T-helper 1 cell treated with Interleukin-12 subunit alpha and Interleukin-12 subunit beta and Interleukin-4 antibody, amounts not matched to agents 30 μg/mL and 1 μg/mL, for 36 hours (primary cell): ENCODE measurements at regions not wholly inside any gene's neighbourhood (a gene's known extent, or its start where the extent isn't known, plus 50 kb on each side); places are given as distances from the start of the nearest gene placed in this dataset.

Source experiments
- H3K27ac Mint-ChIP-seq: one replicate; pipeline ENCODE4 v1.8.0; 2021; ENCODE audit warnings: mild to moderate bottlenecking, mixed read lengths
- H3K27me3 Mint-ChIP-seq: one replicate; pipeline ENCODE4 v1.8.0; 2021; ENCODE audit warnings: low read depth, mixed read lengths
- H3K36me3 Mint-ChIP-seq: one replicate; pipeline ENCODE4 v1.8.0; 2021; ENCODE audit warnings: low read depth, mixed read lengths
- H3K4me1 Mint-ChIP-seq: one replicate; pipeline ENCODE4 v1.8.0; 2021; ENCODE audit warnings: low read depth, mixed read lengths
- H3K4me3 Mint-ChIP-seq: one replicate; pipeline ENCODE4 v1.8.0; 2021; ENCODE audit warnings: mild to moderate bottlenecking, moderate library complexity, mixed read lengths
- H3K9me3 Mint-ChIP-seq: one replicate; pipeline ENCODE4 v1.8.0; 2021; ENCODE audit warnings: mixed read lengths

DNA sequence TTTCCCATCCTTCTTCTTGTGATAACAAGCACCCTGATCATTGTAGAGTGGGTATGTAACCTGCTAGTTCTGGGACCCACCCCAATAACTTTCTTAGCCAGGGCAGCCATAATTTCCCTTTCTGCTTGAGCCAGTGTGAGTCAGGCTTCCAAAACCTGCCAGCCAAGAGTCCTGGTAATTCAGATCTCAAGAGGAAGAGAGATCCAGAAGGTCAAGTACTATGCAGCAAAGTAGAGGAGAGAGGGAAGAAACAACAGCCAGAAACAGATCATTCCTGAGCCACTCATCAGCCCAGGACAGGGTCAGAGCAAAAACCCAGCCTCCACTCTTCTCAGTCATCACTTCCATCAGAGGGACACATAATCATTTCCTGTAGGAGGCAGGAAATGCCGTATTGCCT lies 182.0 kb downstream of the DICER1 start:
- no peaks in the 10 kb centered on the region for H3K27me3 Mint-ChIP-seq

DNA sequence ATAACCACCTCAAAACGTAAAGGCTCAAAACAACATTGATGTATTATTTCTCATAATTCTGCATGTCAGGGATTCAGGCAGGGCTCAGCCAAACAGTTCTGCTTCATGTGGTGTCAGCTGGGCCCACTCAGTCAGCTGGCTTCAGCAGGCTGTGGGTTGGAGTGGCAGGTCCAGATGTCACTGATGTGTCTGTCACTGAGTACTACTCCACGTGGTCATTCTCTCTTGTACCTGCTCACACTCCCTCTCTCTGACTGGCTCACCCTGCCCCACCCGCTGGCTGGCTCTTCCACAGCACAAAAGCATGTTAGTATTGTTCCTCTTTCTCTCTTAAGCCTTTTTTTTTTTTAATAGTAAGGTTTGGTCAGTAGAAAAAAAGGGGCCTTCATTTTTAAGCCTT lies 182.4 kb downstream of the DICER1 start:
- Mint-ChIP-seq H3K4me3 (no peak overlapping the region), H3K27ac (no peak overlapping the region), H3K27me3 (no peaks in the 10 kb centered on the region), H3K36me3 (no peaks in the 10 kb centered on the region), H3K4me1 (no peaks in the 10 kb centered on the region), H3K9me3 (no peaks in the 10 kb centered on the region)

More for the DNA sequence above, 182.0 kb downstream of the DICER1 start:
- Mint-ChIP-seq H3K4me1 (no peaks in the 10 kb centered on the region), H3K9me3 (no peaks in the 10 kb centered on the region), H3K36me3 (no peaks in the 10 kb centered on the region), H3K4me3 (no peak overlapping the region), H3K27ac (no peak overlapping the region)

DNA sequence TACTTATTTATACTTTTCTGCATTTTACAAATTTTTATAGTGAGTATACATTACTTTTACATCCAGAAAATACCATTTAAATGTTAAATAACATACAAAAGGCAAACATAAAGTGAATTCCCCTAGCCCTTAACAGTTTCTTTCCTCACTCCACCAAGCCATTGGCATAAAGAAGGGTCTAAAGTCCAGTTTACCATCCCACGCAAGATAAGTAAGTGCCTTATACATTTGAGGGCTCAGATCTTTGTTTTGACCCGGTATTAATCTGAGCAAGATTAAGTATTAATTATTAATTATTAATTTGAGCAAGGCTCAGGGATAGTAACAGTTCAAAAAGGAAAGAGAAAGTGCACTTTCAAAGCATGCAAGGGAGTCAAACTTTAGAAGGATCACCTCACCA lies 182.9 kb downstream of the DICER1 start:
- Mint-ChIP-seq H3K27ac (no peak overlapping the region), H3K27me3 (no peaks in the 10 kb centered on the region), H3K36me3 (no peaks in the 10 kb centered on the region), H3K4me1 (no peaks in the 10 kb centered on the region), H3K9me3 (no peaks in the 10 kb centered on the region), H3K4me3 (no peak overlapping the region)

- H3K4me3 Mint-ChIP-seq, result no peak overlapping the region
- H3K36me3 Mint-ChIP-seq, result no peaks in the 10 kb centered on the region
- H3K27me3 Mint-ChIP-seq, result no peaks in the 10 kb centered on the region
- H3K4me1 Mint-ChIP-seq, result no peaks in the 10 kb centered on the region
- no peak overlapping the region for H3K27ac Mint-ChIP-seq
- H3K9me3 Mint-ChIP-seq, result no peaks in the 10 kb centered on the region
These were observed 185.6 kb downstream of the DICER1 start for GRCh38 chr14:94971750-94972149.

GRCh38 chr14:94970941-94971730 lies 186.2 kb downstream of the DICER1 start:
- Mint-ChIP-seq H3K36me3 (no peaks in the 10 kb centered on the region), H3K4me1 (no peaks in the 10 kb centered on the region), H3K27ac (no peak overlapping the region), H3K4me3 (no peak overlapping the region), H3K9me3 (no peaks in the 10 kb centered on the region), H3K27me3 (no peaks in the 10 kb centered on the region)

DNA sequence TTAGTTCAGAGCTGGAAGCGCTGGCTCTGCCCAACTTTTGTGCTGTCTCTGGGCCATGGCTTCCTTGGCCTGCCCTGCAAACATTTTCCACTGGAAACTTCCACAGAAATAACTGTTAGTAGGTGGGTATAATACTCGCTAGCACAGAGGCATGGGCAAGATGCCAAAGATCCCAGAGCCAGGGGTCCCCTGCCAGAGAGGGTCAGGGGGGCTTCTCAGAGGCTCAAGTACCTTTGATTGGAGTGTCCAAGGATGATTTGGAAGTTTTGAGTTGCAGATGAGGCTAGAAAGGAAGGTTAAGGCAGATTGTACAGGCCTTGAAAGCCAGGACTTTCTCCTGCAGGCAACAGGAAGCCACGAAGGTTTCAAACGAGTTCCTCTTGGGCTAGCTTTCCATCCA lies 187.6 kb downstream of the DICER1 start:
- H3K27ac Mint-ChIP-seq, result no peak overlapping the region
- H3K4me3 Mint-ChIP-seq, result no peak overlapping the region
- no peaks in the 10 kb centered on the region for H3K27me3 Mint-ChIP-seq
- no peaks in the 10 kb centered on the region for H3K36me3 Mint-ChIP-seq
- no peaks in the 10 kb centered on the region for H3K4me1 Mint-ChIP-seq
- no peaks in the 10 kb centered on the region for H3K9me3 Mint-ChIP-seq

GRCh38 chr14:94966868-94967267 lies 190.5 kb downstream of the DICER1 start:
- no peaks in the 10 kb centered on the region for H3K36me3 Mint-ChIP-seq
- no peaks in the 10 kb centered on the region for H3K9me3 Mint-ChIP-seq
- H3K4me3 Mint-ChIP-seq, result no peak overlapping the region
- H3K4me1 Mint-ChIP-seq, result no peaks in the 10 kb centered on the region
- H3K27ac Mint-ChIP-seq, result no peak overlapping the region
- H3K27me3 Mint-ChIP-seq, result no peaks in the 10 kb centered on the region

- Mint-ChIP-seq H3K9me3 (no peaks in the 10 kb centered on the region), H3K27me3 (no peaks in the 10 kb centered on the region), H3K36me3 (no peaks in the 10 kb centered on the region), H3K27ac (no peak overlapping the region), H3K4me1 (no peaks in the 10 kb centered on the region), H3K4me3 (no peak overlapping the region)
These were observed 191.0 kb downstream of the DICER1 start for GRCh38 chr14:94966344-94966743.

DNA sequence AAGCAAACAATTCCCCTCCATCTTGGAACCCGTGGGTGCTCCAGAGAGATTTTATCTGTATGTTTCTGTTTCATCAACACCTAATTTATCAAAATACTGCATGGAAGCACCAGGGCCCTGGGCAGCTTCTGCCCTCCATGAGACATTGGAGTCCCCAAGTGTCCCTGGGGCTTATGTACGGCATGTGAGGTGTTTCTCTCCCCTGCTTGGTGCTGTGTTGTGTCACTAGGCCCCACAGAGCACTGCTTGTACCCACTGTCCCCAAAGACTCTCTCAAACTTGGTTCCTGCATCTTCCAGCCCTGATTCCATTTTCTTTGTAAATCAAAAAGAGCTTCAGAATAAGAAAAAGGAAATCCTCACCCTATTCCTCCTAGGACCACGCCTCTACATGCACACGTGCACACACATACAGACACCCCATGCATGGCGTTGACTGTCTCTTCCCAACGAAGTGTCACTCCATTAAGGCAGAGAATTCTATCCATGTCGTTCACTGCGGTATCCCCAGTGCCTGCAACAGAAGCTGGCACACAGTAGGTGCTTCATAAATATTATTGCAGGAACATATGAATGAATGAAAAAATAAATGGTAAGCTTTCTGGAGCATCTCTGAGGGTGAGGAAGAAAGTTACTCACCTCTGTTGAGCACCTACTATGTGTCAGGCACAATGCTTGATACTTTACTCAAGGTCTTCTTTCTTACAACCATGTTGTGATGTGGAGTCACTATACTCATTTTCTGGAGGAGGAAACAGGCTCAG lies 191.6 kb downstream of the DICER1 start:
- no peaks in the 10 kb centered on the region for H3K36me3 Mint-ChIP-seq
- H3K9me3 Mint-ChIP-seq, result no peaks in the 10 kb centered on the region
- H3K4me3 Mint-ChIP-seq, result no peak overlapping the region
- no peak overlapping the region for H3K27ac Mint-ChIP-seq
- no peaks in the 10 kb centered on the region for H3K27me3 Mint-ChIP-seq
- H3K4me1 Mint-ChIP-seq, result no peaks in the 10 kb centered on the region

DNA sequence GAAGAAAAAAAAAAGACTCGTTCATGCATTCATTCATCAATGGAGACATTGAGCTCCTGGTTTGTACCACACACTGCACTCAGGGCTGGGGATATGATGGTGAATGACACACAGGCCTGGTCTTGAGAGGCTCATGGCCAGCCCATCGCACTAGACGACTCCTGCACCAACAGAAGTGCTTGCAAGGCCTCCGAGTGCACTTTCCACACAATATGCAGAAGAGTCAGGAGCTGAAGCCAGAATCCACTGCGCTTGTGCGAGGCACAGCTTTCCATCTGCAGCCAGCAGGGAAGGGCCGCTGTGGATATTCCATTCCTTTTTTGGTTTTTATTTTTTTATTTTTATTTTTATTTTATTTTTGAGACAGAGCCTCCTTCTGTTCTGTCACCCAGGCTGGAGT lies 192.4 kb downstream of the DICER1 start:
- Mint-ChIP-seq H3K4me3 (no peak overlapping the region), H3K9me3 (no peaks in the 10 kb centered on the region), H3K27ac (no peak overlapping the region), H3K36me3 (no peaks in the 10 kb centered on the region), H3K27me3 (no peaks in the 10 kb centered on the region), H3K4me1 (no peaks in the 10 kb centered on the region)

DNA sequence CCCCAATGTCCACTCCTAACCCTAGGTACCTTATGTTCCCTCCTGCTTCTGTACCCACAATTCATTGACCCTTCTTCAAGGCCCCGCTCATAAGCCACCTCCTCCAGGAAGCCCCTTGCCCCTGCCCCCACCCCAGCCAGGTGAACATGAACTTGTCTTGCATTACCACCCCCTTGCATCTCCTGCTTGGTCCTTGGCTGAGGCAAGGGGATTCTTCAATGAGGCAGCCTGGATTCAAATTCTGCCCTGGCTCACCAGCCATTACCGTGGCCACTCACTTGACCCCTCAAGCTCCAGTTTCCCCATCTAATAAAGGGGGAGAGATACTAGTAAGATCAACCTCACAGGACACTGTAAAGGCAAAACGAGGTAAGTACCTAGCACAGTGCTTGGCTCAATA lies 193.1 kb downstream of the DICER1 start:
- peaks cover 4% of the 10 kb centered on the region for H3K27me3 Mint-ChIP-seq
- no peaks in the 10 kb centered on the region for H3K36me3 Mint-ChIP-seq
- no peaks in the 10 kb centered on the region for H3K4me1 Mint-ChIP-seq
- no peak overlapping the region for H3K27ac Mint-ChIP-seq
- no peaks in the 10 kb centered on the region for H3K9me3 Mint-ChIP-seq
- H3K4me3 Mint-ChIP-seq, result no peak overlapping the region

DNA sequence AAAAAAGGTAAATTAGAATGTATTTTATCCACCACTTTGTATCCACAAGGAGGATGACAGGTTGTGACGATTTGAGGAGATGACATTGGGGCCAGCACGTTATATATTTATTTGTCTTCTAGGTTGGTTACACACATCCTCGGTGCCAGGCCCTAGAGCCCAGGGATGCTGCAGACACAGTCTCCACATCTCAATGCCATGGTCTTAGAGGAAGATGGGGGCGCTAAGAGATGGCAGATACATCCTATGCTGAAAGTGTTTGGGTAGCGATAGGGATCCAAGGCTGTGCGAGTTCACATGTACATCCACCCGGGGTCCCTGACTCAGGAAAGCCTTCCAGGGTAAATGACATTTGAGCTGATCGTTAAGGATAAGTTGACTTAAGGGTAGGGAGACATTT lies 193.1 kb upstream of the GSC start:
- peaks cover 13% of the 10 kb centered on the region for H3K27me3 Mint-ChIP-seq

DNA sequence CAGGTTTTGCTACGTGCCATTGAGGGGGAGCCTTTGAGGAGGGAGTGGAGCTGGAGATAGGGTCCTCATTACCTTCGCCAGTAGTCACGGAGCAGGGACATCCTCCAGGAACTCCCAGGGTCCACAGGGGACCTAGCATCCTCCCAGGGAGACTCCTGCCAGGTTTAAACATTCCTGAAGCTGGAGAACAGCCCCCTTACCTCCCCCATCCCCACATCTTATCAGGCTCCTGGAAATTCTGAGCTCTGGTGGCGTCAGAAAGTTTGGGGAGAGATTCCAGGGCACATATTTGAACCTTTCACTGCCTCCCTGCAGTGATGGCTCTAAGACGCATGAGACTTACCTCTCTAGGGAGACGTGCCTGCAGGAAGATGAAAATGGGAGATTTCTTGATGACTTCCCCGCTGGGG lies 192.3 kb upstream of the GSC start:
- H3K4me1 Mint-ChIP-seq, result no peaks in the 10 kb centered on the region
- peaks cover 13% of the 10 kb centered on the region for H3K27me3 Mint-ChIP-seq
- H3K9me3 Mint-ChIP-seq, result no peaks in the 10 kb centered on the region
- no peak overlapping the region for H3K27ac Mint-ChIP-seq
- no peaks in the 10 kb centered on the region for H3K36me3 Mint-ChIP-seq
- H3K4me3 Mint-ChIP-seq, result no peak overlapping the region

More for the DNA sequence above, 193.1 kb upstream of the GSC start:
- Mint-ChIP-seq H3K4me3 (no peak overlapping the region), H3K27ac (no peak overlapping the region), H3K36me3 (no peaks in the 10 kb centered on the region), H3K4me1 (no peaks in the 10 kb centered on the region), H3K9me3 (no peaks in the 10 kb centered on the region)

- H3K27me3 Mint-ChIP-seq, result peaks cover 13% of the 10 kb centered on the region
- H3K36me3 Mint-ChIP-seq, result no peaks in the 10 kb centered on the region
These were observed 191.7 kb upstream of the GSC start for GRCh38 chr14:94961386-94962165.

More at GRCh38 chr14:94961386-94962165, 191.7 kb upstream of the GSC start:
- H3K27ac Mint-ChIP-seq, result no peak overlapping the region
- no peak overlapping the region for H3K4me3 Mint-ChIP-seq
- H3K4me1 Mint-ChIP-seq, result no peaks in the 10 kb centered on the region
- no peaks in the 10 kb centered on the region for H3K9me3 Mint-ChIP-seq
